GM20000 (cell line): ENCODE measurements at regions not wholly inside any gene's neighbourhood (a gene's known extent, or its start where the extent isn't known, plus 50 kb on each side); places are given as distances from the start of the nearest gene placed in this dataset.

Source experiments
- DNase-seq: peaks from one replicate; pipeline ENCODE4 v3.0.0; 2012; ENCODE audit warnings: low spot score
- CTCF ChIP-seq: IDR thresholded peaks from 2 replicates; pipeline ENCODE4 v1.5.1; 2012; ENCODE audit warnings: mild to moderate bottlenecking, control low read depth; ENCODE audit errors: extremely low read depth, missing control alignments

GRCh38 chr10:113473011-113473410, 79.8 kb upstream of the HABP2 start:
- DNase-seq, result no peak
- TF ChIP-seq CTCF, result no peak

GRCh38 chr10:113473851-113474250, 79.0 kb upstream of the HABP2 start:
- TF ChIP-seq CTCF, result no peak
- no peak for DNase-seq

GRCh38 chr10:113474752-113475151, 78.1 kb upstream of the HABP2 start:
- DNase-seq, result no peak
- no peak for TF ChIP-seq CTCF

- DNase-seq, result no peak
- TF ChIP-seq CTCF, result no peak
These were observed 77.5 kb upstream of the HABP2 start for GRCh38 chr10:113475381-113475807.

- no peak for DNase-seq
- no peak for TF ChIP-seq CTCF
These were observed 76.7 kb upstream of the HABP2 start for GRCh38 chr10:113476191-113476590.

- DNase-seq, result no peak
- TF ChIP-seq CTCF, result no peak
These were observed 76.2 kb upstream of the HABP2 start for GRCh38 chr10:113476673-113477072.

- TF ChIP-seq CTCF, result no peak
- DNase-seq, result no peak
These were observed 75.4 kb upstream of the HABP2 start for GRCh38 chr10:113477451-113477850.
